ENCODE measurements at regions not wholly inside any gene's neighbourhood (a gene's known extent, or its start where the extent isn't known, plus 50 kb on each side); places are given as distances from the start of the nearest gene placed in this dataset.
"Not testable (repeated sequence)": the region's sequence is repeated elsewhere in the genome, so short reads cannot be mapped to it uniquely, and the experiment has no call there.

DNA sequence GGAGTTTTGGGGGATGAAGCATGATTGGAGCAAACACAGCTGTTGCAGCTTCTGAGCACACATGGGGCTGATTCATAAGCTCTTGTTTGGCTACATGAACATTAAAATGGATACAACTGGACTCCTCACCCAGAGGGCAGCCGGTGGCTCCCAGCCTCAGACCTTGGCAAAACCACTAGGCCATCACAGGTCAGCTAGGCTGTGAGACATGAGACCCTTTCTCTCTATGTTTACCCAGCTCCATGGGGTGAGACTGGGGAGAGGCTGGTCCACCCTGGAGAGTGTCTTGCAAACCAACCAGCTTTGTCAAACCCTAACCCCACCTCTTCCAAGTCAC, 388.7 kb downstream of the PTPRU start:
- TF ChIP-seq TAF1 (IDR thresholded peaks at IDR 0.05; ENCODE audit: borderline replicate concordance, low read depth, low read length) (no peak), POLR2AphosphoS5 (IDR thresholded peaks at IDR 0.05; ENCODE audit: low read depth, low read length) (no peak), POLR2A (IDR thresholded peaks at IDR 0.05; ENCODE audit: low read depth, low read length) (no peak)
- DNase-seq (ENCODE audit: insufficient read length): no peak
- FAIRE-seq: no peak

DNA sequence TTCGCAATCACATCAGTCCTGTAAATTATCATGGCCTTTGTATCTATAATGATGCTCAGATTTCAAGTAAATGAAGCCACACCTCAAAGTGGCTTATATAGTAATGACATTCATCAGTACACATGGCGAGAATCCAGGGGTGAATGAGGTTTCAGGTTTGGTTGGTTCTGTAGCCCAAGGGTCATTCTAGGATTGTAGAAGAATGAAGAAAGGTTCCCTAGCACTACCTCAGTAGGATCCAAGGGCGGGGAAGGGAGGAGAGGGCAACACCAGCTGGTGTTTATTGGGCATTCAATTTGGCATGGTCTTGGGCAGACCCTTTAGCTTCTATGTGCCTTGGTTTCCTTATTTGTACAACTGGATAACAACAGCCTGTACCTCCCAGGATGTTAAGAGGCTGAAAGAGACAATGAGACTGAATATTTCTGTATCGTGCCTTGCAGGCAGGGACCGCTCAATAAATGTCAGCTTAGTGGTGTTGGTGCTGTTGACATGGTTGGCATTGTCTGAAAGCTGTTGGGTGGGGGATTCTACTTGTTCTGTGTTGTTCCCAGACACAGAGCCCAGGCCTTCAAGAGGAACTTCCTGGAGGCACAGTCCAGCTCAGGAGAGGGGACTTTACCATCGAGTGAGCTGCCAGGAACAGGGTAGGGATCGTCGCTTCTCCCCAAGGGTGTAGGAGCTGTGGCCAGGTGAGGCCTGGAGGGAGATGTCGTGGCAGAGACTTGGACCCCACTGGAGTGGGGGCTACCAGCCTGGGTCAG, 388.2 kb downstream of the PTPRU start:
- DNase-seq (ENCODE audit: insufficient read length) (no peak), FAIRE-seq (no peak)
- TF ChIP-seq POLR2A (IDR thresholded peaks at IDR 0.05; ENCODE audit: low read depth, low read length) (no peak), POLR2AphosphoS5 (IDR thresholded peaks at IDR 0.05; ENCODE audit: low read depth, low read length) (no peak), TAF1 (IDR thresholded peaks at IDR 0.05; ENCODE audit: borderline replicate concordance, low read depth, low read length) (no peak)

DNA sequence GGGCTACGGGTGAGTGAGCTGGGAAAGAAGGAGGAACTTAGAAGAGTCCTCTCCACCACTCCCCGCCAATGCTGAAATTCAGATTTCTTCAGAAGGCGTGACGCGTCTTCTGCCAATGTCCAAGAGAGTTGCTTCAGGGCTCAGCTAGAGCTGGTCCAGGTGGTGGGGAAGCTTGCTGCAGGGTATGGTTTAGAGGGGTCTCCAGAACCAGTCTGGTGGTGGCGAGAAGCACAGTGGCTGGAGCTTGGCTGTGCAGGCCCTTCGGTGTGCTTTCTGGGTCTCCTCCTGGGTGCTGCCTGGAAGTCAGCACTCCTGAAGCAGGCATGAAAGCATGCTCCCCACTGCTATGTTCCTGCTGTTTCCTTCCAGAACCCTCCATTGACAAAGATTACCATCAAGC, 387.2 kb downstream of the PTPRU start:
- no peak for FAIRE-seq
- TF ChIP-seq TAF1 (IDR thresholded peaks at IDR 0.05; ENCODE audit: borderline replicate concordance, low read depth, low read length) (no peak), POLR2AphosphoS5 (IDR thresholded peaks at IDR 0.05; ENCODE audit: low read depth, low read length) (no peak), POLR2A (IDR thresholded peaks at IDR 0.05; ENCODE audit: low read depth, low read length) (no peak)
- no peak for DNase-seq (ENCODE audit: insufficient read length)

DNA sequence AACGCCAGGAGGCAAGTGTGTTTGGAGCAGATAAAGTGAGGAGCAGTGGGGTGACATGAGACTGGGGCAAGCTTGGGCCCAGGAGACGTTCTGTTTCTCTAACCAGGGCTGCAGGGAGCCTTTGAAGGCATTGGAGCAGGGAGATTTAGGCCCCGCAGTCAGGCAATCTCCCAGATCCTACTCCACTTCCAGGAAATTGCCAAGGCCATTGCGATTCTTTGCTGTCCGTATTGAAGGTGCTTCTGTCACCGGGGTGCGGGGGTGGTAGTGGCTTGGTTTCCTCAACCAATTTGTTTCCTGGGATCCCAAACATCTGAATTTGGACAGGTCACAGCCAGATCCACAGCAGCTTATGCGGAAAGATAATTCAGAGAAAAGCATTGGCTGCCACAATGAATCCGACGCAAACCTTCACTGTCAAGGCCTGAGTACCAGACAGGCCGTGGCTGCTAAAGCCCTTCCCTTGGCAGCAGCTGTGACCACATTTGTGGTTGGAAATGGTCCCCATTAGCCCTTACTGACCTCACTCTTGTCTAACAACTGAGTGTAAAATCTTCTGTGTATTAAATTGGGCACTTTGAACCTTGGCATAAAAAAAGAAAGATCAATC, 385.6 kb downstream of the PTPRU start:
- TF ChIP-seq POLR2A (IDR thresholded peaks at IDR 0.05; ENCODE audit: low read depth, low read length): no peak
- no peak for TF ChIP-seq TAF1 (IDR thresholded peaks at IDR 0.05; ENCODE audit: borderline replicate concordance, low read depth, low read length)
- TF ChIP-seq POLR2AphosphoS5 (IDR thresholded peaks at IDR 0.05; ENCODE audit: low read depth, low read length): no peak
- FAIRE-seq (no peak), DNase-seq (ENCODE audit: insufficient read length) (no peak)

DNA sequence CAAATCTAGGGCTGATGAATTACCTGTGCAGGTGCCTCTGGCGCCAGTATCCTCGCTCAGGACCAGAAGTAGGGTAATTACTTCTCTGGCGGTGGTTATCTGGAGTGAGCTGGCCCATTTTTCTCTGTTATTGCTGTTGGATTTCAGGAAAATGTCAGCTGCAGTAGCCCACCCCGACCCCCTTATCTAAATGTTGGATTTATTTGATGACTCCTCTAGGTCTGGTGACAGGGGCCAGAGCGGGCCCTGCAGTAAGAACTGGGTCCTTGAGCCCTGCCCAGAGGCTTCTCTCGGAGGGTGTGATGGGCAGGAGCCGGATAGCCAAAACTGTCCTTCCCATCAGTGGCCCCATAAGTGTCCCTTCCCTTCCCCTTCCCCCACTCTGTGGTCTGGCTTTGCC, 384.3 kb downstream of the PTPRU start:
- no peak for DNase-seq (ENCODE audit: insufficient read length)
- TF ChIP-seq POLR2A (IDR thresholded peaks at IDR 0.05; ENCODE audit: low read depth, low read length) (no peak), POLR2AphosphoS5 (IDR thresholded peaks at IDR 0.05; ENCODE audit: low read depth, low read length) (no peak), TAF1 (IDR thresholded peaks at IDR 0.05; ENCODE audit: borderline replicate concordance, low read depth, low read length) (no peak)
- no peak for FAIRE-seq

DNA sequence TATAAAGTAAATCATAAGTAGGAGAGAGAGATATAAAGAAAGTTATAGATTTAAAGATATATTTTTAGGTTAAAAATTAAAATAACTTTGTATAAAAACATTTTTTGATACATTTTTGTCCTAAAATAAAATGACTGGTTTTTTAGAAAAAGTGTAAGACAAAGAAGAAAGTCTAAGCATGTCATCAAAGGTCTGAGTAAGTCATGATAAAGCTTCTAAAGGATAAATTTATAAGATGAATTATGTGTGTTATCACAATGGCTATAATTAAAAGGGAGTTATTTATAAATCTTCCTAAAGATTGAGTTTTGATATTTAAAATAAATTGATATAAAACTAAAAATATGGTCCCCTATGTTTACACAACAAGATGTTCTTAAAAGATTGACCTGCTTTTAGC, 370.9 kb downstream of the PTPRU start:
- FAIRE-seq (no peak), DNase-seq (ENCODE audit: insufficient read length) (no peak)
- TF ChIP-seq TAF1 (IDR thresholded peaks at IDR 0.05; ENCODE audit: borderline replicate concordance, low read depth, low read length): no peak
- no peak for TF ChIP-seq POLR2A (IDR thresholded peaks at IDR 0.05; ENCODE audit: low read depth, low read length)
- TF ChIP-seq POLR2AphosphoS5 (IDR thresholded peaks at IDR 0.05; ENCODE audit: low read depth, low read length): no peak

DNA sequence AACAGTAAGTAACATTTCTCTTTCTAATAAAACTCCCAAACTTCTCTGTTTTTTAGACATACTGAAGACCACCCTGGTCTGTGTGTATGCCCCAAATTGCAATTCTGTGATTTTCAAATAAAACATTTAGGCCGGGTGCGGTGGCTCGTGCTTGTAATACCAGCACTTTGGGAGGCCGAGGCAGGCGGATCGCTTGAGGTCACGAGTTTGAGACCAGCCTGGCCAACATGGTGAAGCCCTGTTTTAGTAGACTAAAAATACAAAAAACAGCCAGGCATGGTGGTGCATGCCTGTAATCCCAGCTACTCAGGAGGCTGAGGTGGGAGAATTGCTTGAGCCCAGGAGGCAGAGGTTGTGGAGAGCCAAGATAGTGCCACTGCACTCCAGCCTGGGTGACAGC, 368.5 kb downstream of the PTPRU start:
- FAIRE-seq: not testable (repeated sequence)

DNA sequence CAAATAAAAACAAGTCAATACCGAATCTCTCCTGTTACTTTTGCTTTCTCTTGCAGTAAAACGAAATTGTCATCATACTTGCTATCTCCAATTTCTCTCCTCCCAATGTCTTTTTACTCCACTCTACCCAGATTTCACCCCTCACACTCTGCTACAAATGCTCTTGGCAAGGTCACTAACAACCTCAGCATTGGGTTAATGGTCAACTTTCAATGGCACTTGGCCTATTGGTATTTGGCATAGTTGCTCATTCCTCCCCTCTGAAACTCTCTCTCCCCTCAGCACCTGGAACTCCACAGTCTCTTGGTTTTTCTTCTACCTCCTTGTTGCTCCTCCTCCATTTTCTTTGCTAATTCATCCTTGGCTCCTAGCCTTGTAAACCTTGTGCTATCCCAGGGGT, 367.3 kb downstream of the PTPRU start:
- TF ChIP-seq POLR2A (IDR thresholded peaks at IDR 0.05; ENCODE audit: low read depth, low read length): no peak
- no peak for TF ChIP-seq TAF1 (IDR thresholded peaks at IDR 0.05; ENCODE audit: borderline replicate concordance, low read depth, low read length)
- DNase-seq (ENCODE audit: insufficient read length): no peak
- no peak for FAIRE-seq

More for the DNA sequence above, 368.5 kb downstream of the PTPRU start:
- DNase-seq (ENCODE audit: insufficient read length): not testable (repeated sequence)

DNA sequence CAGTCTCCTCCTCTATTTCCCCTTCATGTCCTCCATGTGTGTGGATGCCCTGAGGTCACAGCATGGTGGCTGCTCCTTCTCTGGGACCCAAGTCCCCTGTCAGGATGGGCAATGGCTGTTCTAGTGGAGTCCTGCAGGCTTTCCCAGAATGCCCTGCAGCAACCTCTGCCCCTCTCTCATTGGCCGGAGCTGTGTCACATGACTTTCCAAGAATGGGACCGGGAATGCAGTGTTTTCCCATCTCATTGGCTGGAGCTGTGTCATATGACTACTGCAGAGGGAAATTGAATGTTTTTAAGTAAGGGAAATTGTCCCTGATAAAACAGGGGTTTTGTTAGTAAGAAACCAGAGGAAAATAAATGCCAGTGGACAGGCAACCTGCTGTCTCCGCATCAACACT, 365.9 kb downstream of the PTPRU start:
- FAIRE-seq (no peak), DNase-seq (ENCODE audit: insufficient read length) (no peak)

DNA sequence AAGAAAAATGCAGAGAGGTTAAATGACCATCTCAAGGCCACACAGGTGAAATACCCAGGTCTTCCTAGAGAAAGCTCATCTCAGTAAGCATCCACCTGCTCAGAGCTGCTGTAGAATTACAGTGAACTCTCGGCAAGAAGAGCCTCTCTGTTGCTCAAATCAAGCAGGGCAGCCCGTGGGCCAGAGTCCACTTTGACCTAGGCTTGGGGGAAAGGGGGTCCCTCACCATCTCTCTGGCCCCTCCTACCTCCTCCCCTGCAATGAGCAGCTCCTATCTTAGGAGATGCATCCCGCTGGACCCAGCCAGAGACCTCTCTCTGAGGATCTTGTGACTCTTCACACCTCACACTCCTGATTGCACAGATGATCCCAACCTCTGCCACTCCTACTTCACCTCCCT, 364.7 kb downstream of the PTPRU start:
- no peak for FAIRE-seq
- TF ChIP-seq POLR2AphosphoS5 (IDR thresholded peaks at IDR 0.05; ENCODE audit: low read depth, low read length) (no peak), POLR2A (IDR thresholded peaks at IDR 0.05; ENCODE audit: low read depth, low read length) (no peak), TAF1 (IDR thresholded peaks at IDR 0.05; ENCODE audit: borderline replicate concordance, low read depth, low read length) (no peak)
- DNase-seq (ENCODE audit: insufficient read length): no peak

More for the DNA sequence above, 365.9 kb downstream of the PTPRU start:
- no peak for TF ChIP-seq POLR2AphosphoS5 (IDR thresholded peaks at IDR 0.05; ENCODE audit: low read depth, low read length)
- no peak for TF ChIP-seq TAF1 (IDR thresholded peaks at IDR 0.05; ENCODE audit: borderline replicate concordance, low read depth, low read length)
- no peak for TF ChIP-seq POLR2A (IDR thresholded peaks at IDR 0.05; ENCODE audit: low read depth, low read length)

DNA sequence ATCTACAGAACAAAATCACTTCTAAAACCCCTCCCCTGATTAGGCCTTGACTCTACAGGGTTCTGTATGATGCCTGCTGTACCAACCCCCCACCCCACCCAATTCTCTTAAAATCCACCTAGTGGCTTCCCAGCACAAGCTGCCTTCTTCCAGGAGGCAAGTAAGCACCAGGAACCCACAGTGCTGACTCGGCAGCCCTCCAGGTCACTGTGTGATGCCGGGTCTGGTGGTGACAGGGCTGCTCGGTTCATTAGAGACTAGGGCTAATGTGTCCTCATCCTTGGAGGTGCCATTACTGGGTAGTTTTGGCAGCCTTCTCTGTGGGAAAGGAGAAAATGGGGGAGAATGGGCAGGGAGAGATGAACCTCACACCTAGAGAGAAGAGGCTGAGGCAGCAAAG, 363.5 kb downstream of the PTPRU start:
- no peak for DNase-seq (ENCODE audit: insufficient read length)
- TF ChIP-seq TAF1 (IDR thresholded peaks at IDR 0.05; ENCODE audit: borderline replicate concordance, low read depth, low read length) (no peak), POLR2AphosphoS5 (IDR thresholded peaks at IDR 0.05; ENCODE audit: low read depth, low read length) (no peak), POLR2A (IDR thresholded peaks at IDR 0.05; ENCODE audit: low read depth, low read length) (no peak)
- no peak for FAIRE-seq

DNA sequence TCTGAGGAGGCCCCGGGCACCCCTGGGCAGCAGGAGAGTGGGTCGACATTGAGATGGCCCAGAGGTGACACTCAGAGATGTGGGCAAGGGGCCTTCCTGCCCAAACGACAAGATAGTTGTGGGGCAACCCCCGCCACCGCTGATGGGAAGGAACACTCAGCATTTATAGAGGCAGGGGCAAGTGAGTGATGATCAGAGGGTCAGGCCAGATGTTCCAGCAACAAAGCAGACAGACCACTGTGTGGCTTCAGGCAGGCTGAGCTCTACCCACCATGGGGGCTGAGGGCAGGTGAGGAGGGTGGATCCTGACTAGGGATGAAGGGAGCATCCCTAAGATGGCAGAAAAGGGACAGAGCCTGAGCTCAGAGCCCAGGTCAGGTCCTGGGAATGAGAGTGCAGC, 362.7 kb downstream of the PTPRU start:
- DNase-seq (ENCODE audit: insufficient read length): no peak
- TF ChIP-seq POLR2AphosphoS5 (IDR thresholded peaks at IDR 0.05; ENCODE audit: low read depth, low read length): no peak
- no peak for TF ChIP-seq TAF1 (IDR thresholded peaks at IDR 0.05; ENCODE audit: borderline replicate concordance, low read depth, low read length)
- no peak for TF ChIP-seq POLR2A (IDR thresholded peaks at IDR 0.05; ENCODE audit: low read depth, low read length)

More for the DNA sequence above, 362.7 kb downstream of the PTPRU start:
- FAIRE-seq: no peak
